IPS-15b (cell line): ENCODE measurements at regions not wholly inside any gene's neighbourhood (a gene's known extent, or its start where the extent isn't known, plus 50 kb on each side); places are given as distances from the start of the nearest gene placed in this dataset.

Experiments used
- H3K27me3 ChIP-seq: one replicate; pipeline ENCODE4 v1.6.1; 2013; ENCODE audit warnings: low read length; ENCODE audit not compliant: control insufficient read depth, insufficient read depth
- H3K36me3 ChIP-seq: one replicate; pipeline ENCODE4 v1.6.1; 2013; ENCODE audit warnings: low read length; ENCODE audit not compliant: control insufficient read depth, insufficient read depth
- H3K4me1 ChIP-seq: one replicate; pipeline ENCODE4 v1.6.1; 2013; ENCODE audit warnings: mild to moderate bottlenecking, low read length; ENCODE audit not compliant: control insufficient read depth, insufficient read depth
- H3K4me3 ChIP-seq: one replicate; pipeline ENCODE4 v1.5.1; 2013; ENCODE audit warnings: low read depth, low read length
- H3K9ac ChIP-seq: one replicate; pipeline ENCODE4 v1.6.1; 2013; ENCODE audit warnings: low read depth, mild to moderate bottlenecking, low read length
- H3K9me3 ChIP-seq: one replicate; pipeline ENCODE4 v1.6.1; 2013; ENCODE audit warnings: mild to moderate bottlenecking, low read length; ENCODE audit not compliant: control insufficient read depth, insufficient read depth

DNA sequence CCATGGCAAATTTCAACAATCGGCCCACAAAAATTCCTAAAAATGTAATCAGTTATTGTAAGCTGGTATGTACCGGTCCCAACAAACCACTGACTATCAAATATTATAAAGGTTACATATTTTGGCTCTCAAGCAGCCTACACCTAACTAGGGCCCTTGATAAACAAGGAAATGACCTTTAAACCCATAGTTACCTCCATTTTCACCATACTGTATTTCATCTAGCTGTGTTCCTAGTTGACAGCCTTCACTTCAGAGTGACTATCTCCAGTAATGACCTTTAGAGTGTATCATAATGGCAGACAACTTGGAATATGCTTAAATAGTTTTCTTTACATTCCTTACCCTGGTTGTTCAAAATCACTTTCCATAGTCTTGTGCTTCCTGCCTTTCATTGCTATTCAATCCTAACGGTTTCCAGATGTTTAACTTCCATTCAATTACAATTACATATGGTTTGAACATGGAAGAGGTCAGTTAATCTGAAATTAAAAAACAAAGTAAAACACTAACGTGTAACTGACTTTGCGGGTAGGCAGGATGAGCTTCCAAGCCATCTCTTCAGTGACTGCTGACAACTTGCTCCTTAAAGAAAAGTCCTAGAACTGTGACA lies 111.9 kb upstream of the TSC22D2 start:
- Histone ChIP-seq H3K36me3 (no peaks in the 10 kb centered on the region), H3K4me3 (no peak overlapping the region), H3K4me1 (peaks cover 13% of the 10 kb centered on the region), H3K9me3 (no peaks in the 10 kb centered on the region), H3K9ac (no peak overlapping the region), H3K27me3 (no peaks in the 10 kb centered on the region)

DNA sequence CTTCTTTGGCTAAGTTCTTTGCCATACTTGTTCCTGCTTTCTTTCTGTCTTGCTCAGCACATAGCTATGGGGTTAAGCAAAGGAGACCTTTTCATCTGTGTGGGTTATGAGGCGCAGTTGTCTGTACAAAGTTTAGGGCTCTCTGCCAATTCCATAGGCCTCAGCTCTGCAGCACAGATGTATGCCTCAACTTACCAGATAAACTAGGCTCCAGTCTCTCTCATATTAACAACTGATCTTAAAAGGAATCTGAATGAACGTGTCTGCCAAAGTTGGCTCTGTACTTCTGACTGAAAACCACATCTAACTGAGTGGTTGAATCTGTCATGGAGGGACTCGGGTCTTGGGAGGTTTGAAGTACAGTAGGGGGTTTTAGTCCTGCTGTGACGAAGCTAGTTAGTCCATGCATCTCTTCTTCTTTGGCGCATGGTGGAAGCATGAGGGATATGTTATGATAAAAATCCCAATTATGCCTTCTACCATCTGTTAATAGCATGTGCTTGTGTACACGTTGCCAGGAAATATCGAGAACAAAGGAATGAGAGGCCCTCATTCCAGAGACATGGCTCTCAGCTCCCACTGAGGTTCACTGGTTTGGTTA lies 114.6 kb upstream of the TSC22D2 start:
- Histone ChIP-seq H3K4me1 (peaks cover 13% of the 10 kb centered on the region), H3K4me3 (no peak overlapping the region), H3K27me3 (no peaks in the 10 kb centered on the region), H3K9ac (no peak overlapping the region), H3K9me3 (no peaks in the 10 kb centered on the region), H3K36me3 (no peaks in the 10 kb centered on the region)

DNA sequence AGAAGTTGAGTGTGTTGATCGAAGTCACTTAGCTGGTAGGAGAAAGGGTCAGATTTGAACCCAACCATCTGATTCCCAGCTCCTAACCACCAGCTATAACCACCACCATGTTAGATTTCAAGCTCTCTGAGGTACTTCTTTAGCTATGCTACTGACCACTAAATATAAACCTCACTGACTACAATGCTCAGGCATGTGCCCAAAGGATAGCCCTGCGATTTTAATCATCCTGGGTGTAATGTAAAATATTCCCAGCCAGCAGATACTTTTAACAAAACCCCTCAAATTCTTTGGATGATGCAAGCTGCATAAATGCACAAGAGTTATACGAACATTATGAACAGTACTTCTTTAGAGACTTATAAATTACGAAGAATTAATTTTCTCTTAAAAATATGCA lies 115.2 kb upstream of the TSC22D2 start:
- Histone ChIP-seq H3K9ac (no peak overlapping the region), H3K9me3 (no peaks in the 10 kb centered on the region), H3K4me3 (no peak overlapping the region), H3K4me1 (peaks cover 13% of the 10 kb centered on the region), H3K36me3 (no peaks in the 10 kb centered on the region), H3K27me3 (no peaks in the 10 kb centered on the region)

DNA sequence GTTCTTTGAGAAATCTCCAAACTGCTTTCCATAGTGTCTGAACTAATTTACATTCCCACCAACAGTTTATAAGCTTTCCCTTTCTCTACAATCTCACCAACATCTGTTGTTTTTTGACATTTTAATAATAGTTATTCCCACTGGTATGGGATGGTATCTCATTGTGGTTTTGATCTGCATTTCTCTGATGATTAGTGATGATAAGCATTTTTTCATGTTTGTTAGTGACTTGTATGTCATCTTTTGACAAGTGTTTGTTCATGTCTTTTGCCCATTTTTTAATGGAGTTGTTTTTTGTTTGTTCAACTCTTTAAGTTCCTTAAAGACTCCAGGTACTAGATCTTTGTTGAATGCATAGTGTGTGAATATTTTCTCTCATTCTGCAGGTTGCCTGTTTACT lies 116.6 kb upstream of the TSC22D2 start:
- Histone ChIP-seq H3K27me3 (no peaks in the 10 kb centered on the region), H3K4me1 (peaks cover 5% of the 10 kb centered on the region), H3K4me3 (no peak overlapping the region), H3K36me3 (no peaks in the 10 kb centered on the region), H3K9ac (no peak overlapping the region), H3K9me3 (no peaks in the 10 kb centered on the region)

DNA sequence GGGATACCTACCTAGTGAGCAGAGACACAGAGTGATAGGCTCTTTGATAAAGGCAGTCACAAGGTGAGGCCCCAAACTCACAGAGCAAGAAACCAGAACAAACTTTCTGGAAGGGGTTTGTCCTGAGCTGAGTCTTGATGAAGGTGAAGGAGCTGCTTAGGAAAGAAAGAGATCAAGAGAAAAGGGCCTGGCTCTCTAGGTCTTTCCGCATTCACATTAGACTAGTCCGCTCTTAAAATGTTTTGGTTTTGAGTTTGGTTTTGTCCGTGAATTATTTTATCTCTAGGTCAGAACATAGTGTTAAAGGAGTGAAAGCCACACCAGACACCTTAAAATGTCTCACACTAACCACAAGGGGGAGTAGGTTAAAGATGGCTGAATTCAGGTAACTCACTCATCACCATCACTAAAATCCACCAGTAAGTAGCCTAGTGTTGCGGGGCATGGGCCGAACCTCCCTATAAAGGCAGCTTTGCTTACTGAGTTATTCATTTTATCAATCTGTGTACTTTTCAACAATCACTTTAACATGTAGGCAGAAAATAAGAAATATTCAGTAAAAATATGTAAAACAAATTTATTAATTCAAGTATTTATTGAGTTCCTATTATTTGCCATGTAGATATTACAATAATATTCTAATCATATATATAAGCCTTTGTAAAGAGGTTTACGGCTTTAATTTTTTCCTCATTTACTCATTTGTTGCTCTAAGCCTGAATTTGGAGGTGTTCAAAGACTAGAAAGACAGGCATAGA lies 121.5 kb upstream of the TSC22D2 start:
- Histone ChIP-seq H3K4me1 (no peaks in the 10 kb centered on the region), H3K4me3 (no peak overlapping the region), H3K9ac (no peak overlapping the region)

DNA sequence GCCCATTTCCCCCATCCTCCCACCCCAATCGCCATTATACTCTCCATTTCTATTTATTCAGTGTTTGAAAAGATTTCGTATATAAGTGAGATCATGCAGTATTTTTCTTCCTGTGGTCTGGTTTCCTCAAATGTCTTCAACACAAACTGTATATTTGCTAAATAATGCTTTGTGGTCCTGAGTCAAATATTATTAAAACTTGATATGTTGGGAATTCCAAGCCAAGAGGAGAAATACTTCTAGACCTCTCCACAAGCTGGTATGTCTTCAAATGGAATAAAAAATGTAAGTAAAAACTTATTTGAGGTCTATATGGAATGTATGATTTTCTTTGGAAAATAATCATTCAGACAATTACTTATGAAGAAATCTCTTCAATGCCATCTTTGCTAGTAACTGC lies 122.5 kb upstream of the TSC22D2 start:
- Histone ChIP-seq H3K36me3 (no peaks in the 10 kb centered on the region), H3K4me3 (no peak overlapping the region), H3K9ac (no peak overlapping the region), H3K4me1 (no peaks in the 10 kb centered on the region), H3K9me3 (no peaks in the 10 kb centered on the region), H3K27me3 (no peaks in the 10 kb centered on the region)

More for the DNA sequence above, 121.5 kb upstream of the TSC22D2 start:
- no peaks in the 10 kb centered on the region for H3K36me3 ChIP-seq
- no peaks in the 10 kb centered on the region for H3K27me3 ChIP-seq
- H3K9me3 ChIP-seq: no peaks in the 10 kb centered on the region

DNA sequence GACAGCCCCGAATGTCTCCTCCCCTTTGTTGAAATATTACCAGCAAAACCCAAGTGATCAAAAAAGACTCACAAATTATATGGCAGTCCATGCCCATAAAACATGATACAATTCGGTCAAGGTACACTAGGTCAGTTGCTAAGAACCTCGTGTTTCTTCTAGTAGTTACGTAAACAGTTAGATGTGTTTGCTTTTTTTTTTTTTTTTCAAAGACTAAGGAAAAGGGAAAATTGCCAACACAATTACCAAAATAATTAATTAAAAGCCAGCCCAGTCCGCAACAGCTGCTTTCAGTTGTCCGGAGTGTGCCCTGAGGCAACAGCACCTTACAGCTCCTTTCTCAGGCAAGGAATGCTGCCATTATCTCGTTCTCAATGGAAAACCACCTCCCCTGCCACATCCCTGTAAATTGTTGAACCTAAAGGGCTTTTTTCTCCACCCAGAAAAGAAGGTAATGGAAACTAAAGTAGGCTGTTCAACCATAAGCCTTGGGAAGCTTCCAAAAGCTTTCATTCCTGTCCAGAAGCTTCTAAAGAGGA lies 129.2 kb upstream of the TSC22D2 start:
- no peak overlapping the region for H3K9ac ChIP-seq
- H3K4me1 ChIP-seq: no peaks in the 10 kb centered on the region
- no peaks in the 10 kb centered on the region for H3K36me3 ChIP-seq
- no peak overlapping the region for H3K4me3 ChIP-seq
- H3K27me3 ChIP-seq: no peaks in the 10 kb centered on the region
- no peaks in the 10 kb centered on the region for H3K9me3 ChIP-seq

DNA sequence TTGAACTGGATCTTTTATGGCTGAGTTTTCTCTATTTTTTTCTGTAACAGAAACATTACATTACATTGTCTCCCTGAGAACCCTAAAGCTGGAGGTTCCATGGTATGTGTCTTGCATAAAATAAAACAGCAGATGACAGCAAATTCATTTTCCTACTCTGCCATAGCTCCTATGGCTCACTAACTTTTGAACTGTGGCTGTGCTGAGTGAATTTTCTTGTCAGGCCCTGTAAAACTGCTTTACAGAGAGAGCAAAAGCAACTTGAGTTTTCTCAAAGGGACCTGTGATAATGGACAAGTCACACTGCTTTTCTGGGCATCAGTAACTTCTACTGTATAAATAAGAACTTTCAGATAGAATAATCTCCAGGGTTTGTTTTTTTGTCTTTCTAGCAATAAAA lies 129.9 kb upstream of the TSC22D2 start:
- Histone ChIP-seq H3K9me3 (no peaks in the 10 kb centered on the region), H3K9ac (no peak overlapping the region), H3K27me3 (no peaks in the 10 kb centered on the region), H3K4me3 (no peak overlapping the region), H3K36me3 (no peaks in the 10 kb centered on the region), H3K4me1 (no peaks in the 10 kb centered on the region)

DNA sequence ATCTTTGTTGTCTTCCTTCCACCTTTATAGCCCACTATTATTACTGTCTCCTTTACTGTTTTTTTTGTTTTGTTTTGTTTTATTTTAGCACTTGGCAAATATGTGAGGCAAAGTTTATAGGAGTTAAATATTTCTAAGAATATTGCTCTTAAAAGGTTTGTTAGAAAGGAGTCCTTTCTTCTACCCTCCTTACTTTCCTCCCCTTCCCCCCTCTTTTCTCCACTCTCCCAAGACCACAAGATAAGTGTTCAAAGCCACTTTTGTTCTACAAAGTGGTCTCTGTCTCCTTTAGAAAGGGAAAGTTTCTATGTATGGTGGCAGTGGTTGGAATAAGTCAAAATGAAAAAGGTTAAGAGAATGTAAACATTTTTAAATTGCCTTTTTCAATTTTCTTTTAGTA lies 130.7 kb upstream of the TSC22D2 start:
- H3K4me1 ChIP-seq: no peaks in the 10 kb centered on the region
- no peak overlapping the region for H3K4me3 ChIP-seq
- no peaks in the 10 kb centered on the region for H3K27me3 ChIP-seq
- no peaks in the 10 kb centered on the region for H3K36me3 ChIP-seq
- H3K9ac ChIP-seq: no peak overlapping the region
- H3K9me3 ChIP-seq: no peaks in the 10 kb centered on the region

DNA sequence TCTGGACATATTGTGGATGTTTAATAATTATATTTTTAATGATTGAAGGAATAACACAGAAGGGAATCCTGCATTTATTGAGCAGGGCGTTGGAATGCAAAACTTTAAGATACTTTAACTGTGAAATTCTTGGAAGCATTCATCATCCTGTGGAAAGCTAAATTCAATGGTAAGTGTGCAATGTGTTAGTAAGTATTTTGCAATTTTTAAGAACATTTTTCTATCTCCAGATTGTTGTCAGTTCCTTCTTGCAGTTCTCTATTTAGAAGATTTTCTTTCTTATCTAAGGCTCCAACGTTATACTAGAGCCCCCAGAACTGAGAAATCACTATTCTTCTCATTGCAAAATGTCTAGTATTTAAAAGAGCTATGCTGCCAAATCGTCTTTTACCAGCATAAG lies 132.2 kb upstream of the TSC22D2 start:
- H3K9me3 ChIP-seq: no peaks in the 10 kb centered on the region
- no peaks in the 10 kb centered on the region for H3K4me1 ChIP-seq
- H3K36me3 ChIP-seq: no peaks in the 10 kb centered on the region
- H3K9ac ChIP-seq: no peak overlapping the region
- H3K4me3 ChIP-seq: no peak overlapping the region
- H3K27me3 ChIP-seq: no peaks in the 10 kb centered on the region

DNA sequence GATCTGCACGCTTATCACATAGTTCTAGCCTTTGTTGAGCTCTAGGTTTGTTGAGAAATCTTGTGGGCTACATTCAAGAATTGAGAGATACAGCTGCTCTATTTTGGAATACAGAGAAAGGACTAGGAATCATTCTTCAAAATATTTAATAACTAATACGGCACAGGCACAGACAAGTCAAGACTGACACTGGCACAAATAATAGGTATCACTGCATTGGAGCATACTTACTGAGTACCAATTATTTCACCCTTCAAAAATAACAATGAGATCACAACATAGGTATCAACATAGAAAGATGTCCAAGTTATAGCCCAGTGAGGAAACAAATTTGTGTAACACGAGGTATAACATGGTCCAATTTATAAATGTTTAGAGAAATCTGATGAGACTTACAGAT lies 133.7 kb upstream of the TSC22D2 start:
- H3K9ac ChIP-seq: no peak overlapping the region
- no peak overlapping the region for H3K4me3 ChIP-seq
- H3K9me3 ChIP-seq: no peaks in the 10 kb centered on the region
- H3K36me3 ChIP-seq: no peaks in the 10 kb centered on the region
- no peaks in the 10 kb centered on the region for H3K27me3 ChIP-seq
- no peaks in the 10 kb centered on the region for H3K4me1 ChIP-seq

DNA sequence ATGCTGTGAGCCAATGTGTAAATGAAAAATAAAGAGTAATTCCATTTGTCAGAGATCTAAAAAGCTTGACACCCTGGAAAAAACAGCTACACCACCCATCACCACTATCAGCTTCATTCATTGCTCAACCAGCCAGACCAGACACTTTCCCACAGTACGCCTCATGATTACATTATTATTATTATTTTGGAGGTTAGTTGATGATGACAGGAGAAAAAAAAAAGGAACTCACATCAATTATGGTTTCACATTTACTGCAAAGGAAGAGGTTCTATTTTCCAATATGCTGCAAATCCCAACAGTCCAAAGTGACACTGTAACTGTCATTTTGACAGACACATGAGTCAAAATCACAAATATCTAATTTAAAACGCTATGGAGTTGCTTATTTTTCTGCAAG lies 134.7 kb upstream of the TSC22D2 start:
- no peaks in the 10 kb centered on the region for H3K36me3 ChIP-seq
- H3K9ac ChIP-seq: no peak overlapping the region
- H3K9me3 ChIP-seq: no peaks in the 10 kb centered on the region
- no peaks in the 10 kb centered on the region for H3K4me1 ChIP-seq
- no peak overlapping the region for H3K4me3 ChIP-seq
- no peaks in the 10 kb centered on the region for H3K27me3 ChIP-seq
